H9 (cell line): ENCODE measurements at regions not wholly inside any gene's neighbourhood (a gene's known extent, or its start where the extent isn't known, plus 50 kb on each side); places are given as distances from the start of the nearest gene placed in this dataset.

Experiments
- DNase-seq: peaks from one replicate; pipeline ENCODE4 v3.0.0-alpha.2; 2017
- H2AFZ ChIP-seq: one replicate; pipeline ENCODE4 v1.6.1; 2013; ENCODE audit warnings: mild to moderate bottlenecking, low read length, control low read depth, moderate library complexity
- H2AK5ac ChIP-seq: 2 replicates; pipeline ENCODE4 v1.6.1; 2013; ENCODE audit warnings: low read length, control low read depth, mixed read lengths; ENCODE audit not compliant: insufficient read length
- H2BK120ac ChIP-seq: one replicate; pipeline ENCODE4 v1.6.1; 2013; ENCODE audit warnings: low read depth, mild to moderate bottlenecking, low read length, control low read depth, inconsistent platforms; ENCODE audit not compliant: poor library complexity, severe bottlenecking
- H2BK12ac ChIP-seq: 2 replicates; pipeline ENCODE4 v1.6.1; 2013; ENCODE audit warnings: low read length, control low read depth, mixed read lengths, low read depth; ENCODE audit not compliant: insufficient read length
- H2BK15ac ChIP-seq: 2 replicates; pipeline ENCODE4 v1.6.1; 2013; ENCODE audit warnings: low read depth, low read length, control low read depth
- H2BK20ac ChIP-seq: one replicate; pipeline ENCODE4 v1.6.1; 2013; ENCODE audit warnings: low read depth, mild to moderate bottlenecking, low read length, control low read depth, inconsistent platforms; ENCODE audit not compliant: poor library complexity, severe bottlenecking
- H2BK5ac ChIP-seq: 2 replicates; pipeline ENCODE4 v1.6.1; 2013; ENCODE audit warnings: low read length, control low read depth, mixed read lengths; ENCODE audit not compliant: insufficient read length
- H3K14ac ChIP-seq: 2 replicates; pipeline ENCODE4 v1.6.1; 2013; ENCODE audit warnings: low read length, control low read depth; ENCODE audit not compliant: insufficient read depth
- H3K18ac ChIP-seq: 2 replicates; pipeline ENCODE4 v1.6.1; 2013; ENCODE audit warnings: low read depth, mild to moderate bottlenecking, mixed read lengths, low read length, control low read depth; ENCODE audit not compliant: insufficient read length
- H3K23ac ChIP-seq: 2 replicates; pipeline ENCODE4 v1.6.1; 2013; ENCODE audit warnings: low read length, control low read depth, mixed read lengths, low read depth; ENCODE audit not compliant: insufficient read length
- H3K23me2 ChIP-seq: 2 replicates; pipeline ENCODE4 v1.6.1; 2013; ENCODE audit warnings: low read depth, mild to moderate bottlenecking, mixed read lengths, low read length, control low read depth; ENCODE audit not compliant: insufficient read length, poor library complexity, severe bottlenecking
- H3K27ac ChIP-seq: 2 replicates; pipeline ENCODE4 v1.5.1; 2013; ENCODE audit warnings: low read length, control low read depth, mixed read lengths, low read depth; ENCODE audit not compliant: insufficient read length
- H3K27me3 ChIP-seq: 2 replicates; pipeline ENCODE4 v1.6.1; 2013; ENCODE audit warnings: low read length, control low read depth, inconsistent platforms; ENCODE audit not compliant: insufficient read depth
- H3K4ac ChIP-seq: 2 replicates; pipeline ENCODE4 v1.6.1; 2013; ENCODE audit warnings: low read depth, mild to moderate bottlenecking, control low read depth, inconsistent platforms, low read length, moderate library complexity
- H3K4me1 ChIP-seq: 2 replicates; pipeline ENCODE4 v1.6.1; 2013; ENCODE audit warnings: low read length, control low read depth, inconsistent platforms; ENCODE audit not compliant: insufficient read depth
- H3K4me2 ChIP-seq: 2 replicates; pipeline ENCODE4 v1.6.1; 2013; ENCODE audit warnings: low read length, control low read depth, mixed read lengths; ENCODE audit not compliant: insufficient read length, insufficient read depth
- H3K56ac ChIP-seq: 2 replicates; pipeline ENCODE4 v1.6.1; 2013; ENCODE audit warnings: low read depth, mild to moderate bottlenecking, mixed read lengths, low read length, control low read depth; ENCODE audit not compliant: insufficient read length
- H3K79me1 ChIP-seq: 2 replicates; pipeline ENCODE4 v1.6.1; 2013; ENCODE audit warnings: low read depth, mild to moderate bottlenecking, moderate library complexity, low read length, control low read depth, inconsistent platforms; ENCODE audit not compliant: insufficient read depth, poor library complexity, severe bottlenecking
- H3K79me2 ChIP-seq: 2 replicates; pipeline ENCODE4 v1.6.1; 2013; ENCODE audit warnings: low read length, control low read depth, inconsistent platforms; ENCODE audit not compliant: insufficient read depth
- H3K9ac ChIP-seq: 2 replicates; pipeline ENCODE4 v1.6.1; 2013; ENCODE audit warnings: low read length, control low read depth, mixed read lengths; ENCODE audit not compliant: insufficient read length; ENCODE audit errors: extremely low read depth
- H3K9me3 ChIP-seq: one replicate; pipeline ENCODE4 v1.6.1; 2013; ENCODE audit warnings: low read depth, low read length, inconsistent platforms; ENCODE audit not compliant: control insufficient read depth
- H3T11ph ChIP-seq: one replicate; pipeline ENCODE4 v1.6.1; 2013; ENCODE audit warnings: mild to moderate bottlenecking, low read length, control low read depth, inconsistent platforms
- H4K20me1 ChIP-seq: one replicate; pipeline ENCODE4 v1.6.1; 2013; ENCODE audit not compliant: control insufficient read depth, insufficient read length, insufficient read depth
- H4K5ac ChIP-seq: 2 replicates; pipeline ENCODE4 v1.6.1; 2013; ENCODE audit warnings: low read depth, mild to moderate bottlenecking, mixed read lengths, low read length, control low read depth; ENCODE audit not compliant: insufficient read length
- H4K8ac ChIP-seq: replicated peaks from 2 replicates; pipeline ENCODE4 v1.6.1; 2013; ENCODE audit warnings: low read length, control low read depth, mixed read lengths, low read depth; ENCODE audit not compliant: insufficient read length
- H4K91ac ChIP-seq: 2 replicates; pipeline ENCODE4 v1.6.1; 2013; ENCODE audit warnings: low read depth, mild to moderate bottlenecking, moderate library complexity, mixed read lengths, low read length, control low read depth; ENCODE audit not compliant: insufficient read length
- H3K27ac Mint-ChIP-seq, 3 experiments: 2 replicates in 2 of 3; 3 replicates in 1 of 3; pipeline ENCODE4 v1.8.0; 2020 to 2021; ENCODE audit warnings: mixed read lengths in 3 of 3, mild to moderate bottlenecking in 1 of 3, moderate library complexity in 1 of 3
- H3K27me3 Mint-ChIP-seq: 2 replicates; pipeline ENCODE4 v1.8.0; 2021; ENCODE audit warnings: low read depth, mild to moderate bottlenecking, moderate library complexity, mixed read lengths
- H3K36me3 Mint-ChIP-seq, 3 experiments: 2 replicates in 2 of 3; 3 replicates in 1 of 3; pipeline ENCODE4 v1.8.0; 2020 to 2021; ENCODE audit warnings: low read depth in 3 of 3, mixed read lengths in 3 of 3; ENCODE audit not compliant: insufficient read depth in 1 of 3
- H3K4me1 Mint-ChIP-seq, 2 experiments: 2 replicates each; pipeline ENCODE4 v1.8.0; 2020; ENCODE audit warnings: mixed read lengths in 2 of 2
- H3K4me3 Mint-ChIP-seq, 2 experiments: 2 replicates in 1 of 2; 3 replicates in 1 of 2; pipeline ENCODE4 v1.8.0; 2020 to 2021; ENCODE audit warnings: mild to moderate bottlenecking in 2 of 2, mixed read lengths in 2 of 2, moderate library complexity in 1 of 2
- H3K9me3 Mint-ChIP-seq, 2 experiments: 2 replicates in 1 of 2; 3 replicates in 1 of 2; pipeline ENCODE4 v1.8.0; 2020; ENCODE audit warnings: mild to moderate bottlenecking in 2 of 2, mixed read lengths in 2 of 2, moderate library complexity in 1 of 2
- CTCF ChIP-seq: fragments of 200-600 bp; sonication (generic); conservative IDR thresholded peaks from 3 replicates; pipeline ENCODE4 v1.8.0; 2021; ENCODE audit warnings: antibody characterized with exemption, mild to moderate bottlenecking
- WGBS: extraction: QIAGEN DNeasy Blood & Tissue Kit; methylation state at CpG from one replicate; pipeline ENCODE4 v1.1.7; 2013; ENCODE audit warnings: missing lambda C conversion rate, low lambda C conversion rate, mixed read lengths; ENCODE audit not compliant: insufficient read length; ENCODE audit errors: extremely low coverage; 5-methylcytosine and 5-hydroxymethylcytosine counted together

GRCh38 chr15:38128921-38129320 lies 123.7 kb upstream of the SPRED1 start:
- no CpG with 5 or more reads among the region's 2 CpGs for WGBS
- no peaks in the 10 kb centered on the region for H3K23me2 ChIP-seq
- no peaks in the 10 kb centered on the region for H3K79me2 ChIP-seq
- no peak overlapping the region for H2BK5ac ChIP-seq
- Mint-ChIP-seq H3K27me3 (no peaks in the 10 kb centered on the region; the same call in 1 of the 2 replicates), H3K9me3 (no peaks in the 10 kb centered on the region; a peak in 1 of 5 replicates), H3K27ac (no peak overlapping the region), H3K4me1 (peaks cover 16 to 20% of the 10 kb centered on the region in 2 experiments), H3K36me3 (no peaks in the 10 kb centered on the region), H3K4me3 (no peak overlapping the region)
- 0 out of 2 replicates have a peak, but pooled peaks cover 2% of the 10 kb centered on the region for H3K4me1 ChIP-seq
- H2BK15ac ChIP-seq, result no peak overlapping the region
- no peak overlapping the region for H2BK20ac ChIP-seq
- H3K27ac ChIP-seq, result no peak overlapping the region
- no peak overlapping the region for H4K5ac ChIP-seq
- H2AFZ ChIP-seq, result no peak overlapping the region
- H2BK120ac ChIP-seq, result no peak overlapping the region
- H4K8ac ChIP-seq, result no peak overlapping the region
- H2BK12ac ChIP-seq, result no peak overlapping the region
- no peak for TF ChIP-seq CTCF
- no peaks in the 10 kb centered on the region for H3K27me3 ChIP-seq
- H3K79me1 ChIP-seq, result no peaks in the 10 kb centered on the region
- H2AK5ac ChIP-seq, result no peak overlapping the region
- H3K18ac ChIP-seq, result no peak overlapping the region
- no peak overlapping the region for H3T11ph ChIP-seq
- DNase-seq, result no peak
- peaks cover 3% of the 10 kb centered on the region for H4K20me1 ChIP-seq
- H3K9ac ChIP-seq, result no peak overlapping the region
- H3K23ac ChIP-seq, result no peak overlapping the region
- no peak overlapping the region for H3K4me2 ChIP-seq
- no peak overlapping the region for H3K14ac ChIP-seq
- no peaks in the 10 kb centered on the region for H3K9me3 ChIP-seq
- H3K4ac ChIP-seq, result no peak overlapping the region
- no peak overlapping the region for H3K56ac ChIP-seq
- H4K91ac ChIP-seq, result no peak overlapping the region
